ENCODE measurements at regions not wholly inside any gene's neighbourhood (a gene's known extent, or its start where the extent isn't known, plus 50 kb on each side); places are given as distances from the start of the nearest gene placed in this dataset.

DNA sequence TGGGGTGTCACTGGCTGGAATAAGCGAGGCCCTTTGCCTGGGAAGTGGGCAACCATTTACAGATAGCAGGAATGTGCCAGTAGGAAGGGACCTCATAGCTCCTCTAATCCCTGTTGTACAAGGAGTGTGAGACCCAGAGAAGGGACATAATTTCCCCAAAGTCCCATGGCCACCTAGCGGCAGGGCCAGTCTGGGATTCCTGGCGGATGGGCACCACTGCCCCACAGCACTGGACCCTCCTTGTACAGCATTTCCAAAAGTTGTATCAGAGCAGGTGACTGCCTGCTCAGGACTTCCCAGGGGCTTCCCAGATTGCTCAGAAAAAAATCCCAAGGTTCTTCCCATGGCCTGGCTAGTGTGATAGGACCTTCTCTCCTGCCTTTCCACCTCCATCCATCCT is 185.8 kb downstream of the GLI2 start:
- DNase-seq = no peak

DNA sequence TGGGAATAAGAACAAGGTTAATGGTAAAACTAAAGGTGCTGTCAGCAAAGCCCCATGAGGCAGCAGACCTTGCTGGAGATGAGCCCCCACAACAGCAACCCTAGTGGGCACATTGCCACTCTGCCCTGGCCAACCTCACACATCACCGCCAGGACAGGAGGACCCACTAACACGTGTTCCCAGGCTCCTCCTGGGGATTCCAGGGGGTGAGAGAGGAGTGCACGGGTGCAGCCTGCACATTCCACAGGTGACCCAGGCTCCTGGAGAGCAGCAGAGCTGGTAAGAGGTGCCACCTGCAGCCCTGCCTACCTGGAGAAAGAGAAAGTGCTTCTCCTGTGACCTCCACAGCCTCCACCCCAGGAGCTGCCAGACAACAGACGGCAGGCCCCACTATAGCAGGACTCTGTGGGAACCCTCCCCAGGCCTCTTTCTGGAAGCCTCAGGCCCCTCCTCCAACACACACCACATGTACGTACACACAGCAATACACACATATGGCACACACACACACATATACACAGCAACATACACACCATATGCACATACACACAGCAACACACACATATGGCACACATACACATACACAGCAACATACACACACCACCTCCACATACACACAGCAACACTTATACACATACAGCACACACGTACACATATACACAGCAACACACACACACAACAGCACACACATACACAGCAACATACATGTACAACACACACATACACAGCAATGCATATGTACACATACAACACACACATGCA is 187.1 kb downstream of the GLI2 start:
- no peak for DNase-seq

DNA sequence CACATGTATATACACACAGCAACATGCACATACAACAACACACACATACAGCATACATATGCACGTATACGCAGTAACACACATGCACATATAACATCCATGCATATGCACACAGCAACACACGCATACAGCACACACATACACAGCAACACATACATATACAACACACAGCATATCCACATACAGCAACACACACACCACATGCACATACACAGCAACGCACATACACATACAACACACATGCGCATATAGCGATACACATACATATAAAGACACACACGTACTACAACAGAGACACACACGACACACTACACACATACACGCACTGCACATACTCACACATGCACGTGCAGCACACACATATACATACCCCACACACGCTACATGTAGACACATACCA is 187.8 kb downstream of the GLI2 start:
- no peak for DNase-seq

DNA sequence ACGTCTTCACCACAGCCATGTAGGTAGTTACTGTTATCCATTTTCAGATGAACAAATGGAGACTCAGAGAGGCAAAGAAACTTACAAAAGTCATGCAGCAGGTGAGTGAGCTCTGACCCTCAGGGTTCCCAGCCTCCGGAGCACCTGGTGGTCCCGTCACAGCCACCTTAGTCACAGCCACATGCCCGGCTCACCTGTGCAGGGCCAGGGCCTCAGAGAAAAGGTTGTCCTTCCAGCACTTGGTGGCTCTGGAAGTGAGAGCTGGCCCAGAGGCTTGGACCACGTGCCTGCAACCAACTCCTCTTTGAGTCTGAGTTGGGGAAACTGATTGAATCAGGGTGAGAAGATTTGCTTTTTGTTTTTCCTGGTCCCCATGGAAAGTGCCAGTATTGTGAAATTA is 189.3 kb downstream of the GLI2 start:
- no peak for DNase-seq

DNA sequence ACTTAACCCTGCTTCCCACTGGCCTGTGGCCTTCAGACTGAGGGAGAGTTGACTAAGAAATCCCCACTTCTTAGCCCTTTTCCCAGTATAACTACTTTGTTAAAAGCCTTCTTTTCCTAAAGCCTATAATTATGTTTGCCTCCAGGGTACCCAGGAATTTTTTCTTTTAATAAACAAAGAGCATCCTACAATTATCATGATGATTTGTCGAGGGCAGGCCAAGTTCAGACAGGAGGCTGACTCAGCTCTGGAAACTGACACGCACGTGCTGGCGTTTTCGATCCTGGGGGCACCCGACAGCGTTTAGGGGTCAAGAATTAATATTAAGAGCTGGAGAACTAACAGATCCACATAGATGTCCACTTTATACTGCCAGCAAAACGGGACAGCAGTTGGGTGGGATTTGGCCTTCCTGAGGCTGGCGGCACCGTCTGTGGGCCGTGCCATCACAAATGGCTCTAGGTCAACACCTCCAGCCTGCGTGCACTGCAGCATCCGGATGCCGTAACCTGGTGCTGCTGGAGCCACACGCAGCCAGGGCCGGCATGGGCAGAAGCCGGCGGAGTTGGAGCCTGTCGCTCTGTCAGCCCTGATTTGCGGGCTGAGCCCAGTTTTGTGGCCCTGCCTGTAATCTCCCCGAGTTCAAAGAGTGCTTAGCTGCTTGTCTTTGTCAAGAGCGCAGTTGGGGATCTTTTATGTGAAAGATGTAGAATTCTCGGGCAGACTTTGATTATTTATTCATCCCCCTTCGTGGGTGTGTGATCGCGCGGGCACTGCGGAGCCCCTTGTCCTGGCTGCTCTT is 191.0 kb downstream of the GLI2 start:
- DNase-seq = no peak

DNA sequence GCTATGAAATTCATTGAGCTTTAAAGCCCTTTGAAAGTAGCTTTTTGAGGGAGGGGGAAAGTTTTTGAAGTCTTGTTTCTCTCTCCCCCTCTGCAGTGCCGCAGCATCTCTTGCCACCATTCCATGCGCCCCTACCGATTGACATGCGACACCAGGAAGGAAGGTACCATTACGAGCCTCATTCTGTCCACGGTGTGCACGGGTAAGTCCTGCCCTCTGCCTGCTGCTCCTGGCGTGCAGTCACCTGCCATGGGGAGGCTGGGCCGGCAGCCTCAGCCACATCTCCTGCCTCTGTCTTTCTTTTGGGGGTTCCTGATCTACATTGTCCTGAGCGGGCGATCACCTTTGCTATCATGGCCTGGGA is 191.6 kb downstream of the GLI2 start:
- no peak for DNase-seq

DNA sequence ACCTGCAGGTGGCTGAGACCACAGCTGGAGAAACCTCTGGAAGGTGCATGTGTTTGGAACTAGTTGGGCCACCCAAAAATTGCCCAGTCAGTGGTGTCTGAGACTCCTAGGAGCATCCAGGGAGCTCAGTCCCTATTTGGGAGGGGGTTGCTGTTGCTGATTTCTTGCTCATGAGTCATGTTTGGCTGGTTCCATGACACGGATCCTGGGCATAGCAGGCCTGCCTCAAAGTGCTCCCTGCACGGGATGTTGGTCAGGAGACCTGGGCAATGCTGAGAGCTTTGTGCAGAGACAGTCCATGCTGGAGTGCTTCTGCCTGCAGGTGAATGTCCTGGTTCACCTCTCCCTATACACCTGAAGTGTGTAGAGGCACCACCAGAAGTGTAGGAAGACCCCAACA is 194.2 kb downstream of the GLI2 start:
- DNase-seq = no peak

DNA sequence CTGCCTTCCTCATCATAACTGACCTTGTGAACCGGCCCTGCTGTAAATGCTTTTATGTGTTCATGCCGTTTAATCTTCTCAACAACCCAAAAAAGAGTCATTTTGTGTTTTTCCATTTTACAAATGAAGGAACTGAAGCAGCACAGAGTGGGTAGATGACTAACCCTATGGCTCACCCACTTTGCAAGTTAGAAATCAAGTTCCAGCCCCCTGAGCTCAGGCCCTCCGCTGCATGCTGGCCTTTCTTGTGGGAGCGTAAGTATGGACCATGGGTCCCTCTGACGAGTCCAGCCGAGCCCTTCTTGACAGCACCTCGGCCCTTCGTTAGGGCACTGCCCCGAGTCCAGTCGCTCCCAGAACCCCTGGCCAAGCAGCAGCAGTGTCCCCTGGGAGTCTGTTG is 194.6 kb downstream of the GLI2 start:
- DNase-seq = no peak

DNA sequence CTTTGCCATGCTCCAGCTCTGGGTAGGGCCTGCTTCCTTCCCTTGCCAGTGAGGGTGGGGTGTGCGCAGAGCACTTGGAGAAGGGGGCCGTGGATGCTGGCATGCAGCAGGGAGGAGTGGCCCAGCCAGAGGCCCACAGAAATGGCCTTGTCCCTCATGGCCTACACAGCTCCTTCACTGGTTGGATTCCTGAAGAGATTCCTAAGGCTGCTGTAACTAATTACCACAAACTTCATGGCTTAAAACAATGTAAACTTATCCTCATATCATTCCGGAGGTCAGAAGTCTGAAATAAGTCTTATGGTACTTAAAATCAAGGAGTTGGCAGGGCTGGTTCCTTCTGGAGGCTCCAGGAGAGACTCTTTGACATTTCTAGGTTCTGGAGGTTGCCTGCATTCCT is 195.2 kb downstream of the GLI2 start:
- DNase-seq = no peak

DNA sequence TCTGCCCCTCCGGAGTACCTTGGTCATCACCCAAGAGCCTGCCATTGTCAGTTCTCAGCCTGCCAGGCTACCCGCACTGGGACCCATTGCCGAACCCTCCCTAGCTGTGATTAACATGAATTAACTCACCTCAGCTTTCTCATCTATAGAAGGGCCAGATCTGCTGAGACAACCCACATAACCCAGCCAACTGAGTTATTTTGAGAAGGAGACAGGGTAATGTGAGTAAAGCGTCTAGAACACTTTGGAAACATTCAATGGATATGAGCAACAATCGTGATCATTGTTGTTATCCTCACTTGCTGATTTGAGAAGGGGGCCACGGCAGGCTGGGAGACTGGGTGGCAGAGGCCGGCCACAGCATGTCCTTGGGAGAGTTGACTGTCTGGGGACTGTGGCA is 196.8 kb downstream of the GLI2 start:
- no peak for DNase-seq

DNA sequence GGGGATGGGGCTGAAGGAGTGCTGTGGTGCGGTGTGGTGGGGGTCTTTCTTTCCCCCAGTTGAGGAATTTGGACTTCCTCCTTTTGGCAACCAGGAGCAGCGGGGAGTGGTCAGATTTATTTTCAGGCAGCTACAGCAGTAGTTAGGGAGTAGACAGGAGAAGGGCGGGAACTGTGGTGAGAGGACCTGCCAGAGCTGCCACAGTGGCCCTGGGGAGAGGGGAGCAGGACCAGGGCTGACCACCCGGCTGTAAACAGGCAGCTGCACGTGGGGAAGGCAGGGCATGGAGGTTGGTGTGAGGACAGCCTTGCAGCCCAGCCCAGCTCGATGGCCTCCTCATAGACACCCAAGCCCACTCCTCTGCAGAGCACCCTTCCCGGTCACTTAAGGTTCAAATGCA is 197.2 kb downstream of the GLI2 start:
- no peak for DNase-seq

DNA sequence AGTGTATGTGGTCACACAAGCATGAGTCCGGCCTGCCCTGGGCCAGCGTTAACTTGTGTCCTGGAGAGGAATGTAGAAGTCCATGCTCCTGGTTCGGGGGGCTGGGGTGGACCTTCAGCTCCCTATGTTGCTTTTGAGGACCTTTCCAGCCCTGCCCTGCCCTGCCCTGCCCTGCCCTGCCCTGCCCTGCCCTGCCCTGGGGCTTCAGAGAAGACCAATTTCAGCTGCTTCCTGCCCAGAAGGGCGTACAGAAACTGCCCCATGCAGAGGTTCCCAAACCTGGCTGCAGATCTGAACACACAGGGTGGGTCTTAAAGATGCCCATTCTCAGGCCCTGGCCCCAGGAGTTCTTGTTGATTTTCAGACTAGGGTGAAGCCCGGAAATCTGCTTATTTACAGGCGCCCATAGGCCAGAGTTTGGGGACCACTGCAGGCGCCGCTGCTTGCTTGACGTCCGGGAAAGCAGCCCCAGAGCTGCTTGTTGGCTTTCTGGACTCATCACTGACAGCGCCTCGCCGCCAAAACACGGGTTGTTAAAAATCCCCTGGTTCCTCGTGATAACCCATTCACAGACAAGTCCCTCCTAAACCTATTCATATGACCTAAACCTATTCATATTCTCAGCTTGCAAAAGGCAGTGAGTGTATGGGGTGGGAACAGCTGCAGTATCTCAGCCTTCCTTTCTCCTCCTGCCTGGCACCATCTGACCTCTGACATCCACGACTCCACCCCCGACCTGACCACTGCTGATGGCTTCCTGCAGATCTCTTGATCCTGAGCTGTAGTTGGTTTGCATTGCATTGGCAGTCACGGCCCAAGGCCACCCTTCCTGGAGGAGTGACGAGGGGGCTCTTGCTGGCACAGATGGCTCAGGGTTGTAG is 198.3 kb downstream of the GLI2 start:
- no peak for DNase-seq

DNA sequence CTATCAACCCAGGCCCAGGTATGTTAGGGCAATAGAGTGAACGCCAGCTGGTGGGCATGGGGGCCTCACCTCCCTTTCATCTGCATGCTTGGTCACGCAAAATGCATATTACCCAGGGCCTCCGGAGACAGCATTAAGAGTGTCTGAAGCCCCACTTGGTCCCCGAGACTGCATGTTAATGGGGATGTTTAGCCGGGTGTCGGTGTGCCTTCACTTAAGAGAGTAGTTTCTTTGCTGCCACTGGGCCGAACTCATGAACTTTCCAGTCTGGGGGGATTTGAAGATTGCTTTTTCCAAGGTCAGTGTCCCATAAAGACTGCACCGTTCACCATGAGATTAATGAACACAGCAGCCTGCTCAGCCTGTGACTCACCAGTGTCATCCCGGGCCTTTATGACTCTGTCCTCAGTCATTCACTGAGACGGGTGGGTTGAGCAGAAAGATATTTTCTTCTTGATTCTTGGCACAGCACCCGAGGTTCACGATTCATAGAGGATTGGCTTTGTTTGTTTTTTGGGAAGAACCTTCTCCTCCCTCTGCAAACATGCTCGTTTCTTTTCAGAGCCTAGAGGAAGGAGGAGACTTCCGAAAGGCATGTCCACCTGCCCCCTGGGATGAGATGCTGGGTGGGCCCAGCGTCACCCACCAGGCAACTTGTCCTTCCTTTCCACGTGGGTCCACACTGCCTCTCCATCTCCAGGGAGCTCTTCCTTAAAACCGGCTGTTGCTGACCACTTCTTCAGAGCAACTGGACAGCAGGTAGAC is 199.1 kb downstream of the GLI2 start:
- no peak for DNase-seq

DNA sequence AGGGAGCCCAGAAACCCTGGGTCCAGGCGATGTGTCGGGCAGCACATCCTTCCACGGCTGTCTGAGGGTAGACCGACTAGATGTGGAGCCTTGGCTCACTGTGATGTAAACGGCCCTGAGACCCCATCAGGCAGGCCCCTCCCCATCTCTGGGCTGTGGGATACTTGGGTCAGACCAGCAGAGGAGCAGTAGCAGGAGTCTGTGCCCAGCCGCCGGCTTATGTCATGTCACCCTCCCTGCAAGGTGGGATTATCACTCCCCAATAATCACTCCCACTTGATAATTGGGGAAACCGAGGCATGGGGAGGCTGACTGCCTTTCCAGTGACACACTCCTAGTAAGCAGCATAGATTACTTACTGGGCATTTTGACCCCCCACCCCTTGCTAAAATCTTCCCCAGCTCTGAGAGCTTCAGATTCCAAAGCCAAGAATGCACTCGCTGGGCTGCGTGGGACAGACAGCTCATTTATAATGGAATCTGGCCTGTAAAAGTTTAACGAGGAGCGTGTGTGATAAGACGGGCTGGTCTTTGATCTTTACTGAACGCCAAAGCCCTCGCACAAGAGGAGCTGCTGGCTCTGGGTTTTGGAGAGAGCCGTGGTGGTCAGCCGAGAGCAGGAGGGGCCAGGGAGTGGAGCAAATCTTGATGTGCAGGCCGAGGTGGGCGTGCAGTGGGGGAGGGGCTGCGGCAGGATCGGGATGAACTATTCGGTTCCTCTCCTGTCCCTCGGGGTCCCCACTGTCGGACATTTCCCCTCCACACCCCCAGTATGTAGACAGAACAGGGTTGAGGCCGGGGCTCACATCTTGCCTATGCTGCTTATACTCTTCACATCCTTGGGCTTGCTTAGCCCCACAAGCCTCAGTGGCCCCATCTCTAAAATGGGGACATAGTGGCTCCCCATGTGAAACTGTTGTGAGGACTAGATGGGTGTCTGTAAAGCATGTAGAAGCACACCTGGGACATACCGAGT is 200.0 kb downstream of the GLI2 start:
- no peak for DNase-seq

DNA sequence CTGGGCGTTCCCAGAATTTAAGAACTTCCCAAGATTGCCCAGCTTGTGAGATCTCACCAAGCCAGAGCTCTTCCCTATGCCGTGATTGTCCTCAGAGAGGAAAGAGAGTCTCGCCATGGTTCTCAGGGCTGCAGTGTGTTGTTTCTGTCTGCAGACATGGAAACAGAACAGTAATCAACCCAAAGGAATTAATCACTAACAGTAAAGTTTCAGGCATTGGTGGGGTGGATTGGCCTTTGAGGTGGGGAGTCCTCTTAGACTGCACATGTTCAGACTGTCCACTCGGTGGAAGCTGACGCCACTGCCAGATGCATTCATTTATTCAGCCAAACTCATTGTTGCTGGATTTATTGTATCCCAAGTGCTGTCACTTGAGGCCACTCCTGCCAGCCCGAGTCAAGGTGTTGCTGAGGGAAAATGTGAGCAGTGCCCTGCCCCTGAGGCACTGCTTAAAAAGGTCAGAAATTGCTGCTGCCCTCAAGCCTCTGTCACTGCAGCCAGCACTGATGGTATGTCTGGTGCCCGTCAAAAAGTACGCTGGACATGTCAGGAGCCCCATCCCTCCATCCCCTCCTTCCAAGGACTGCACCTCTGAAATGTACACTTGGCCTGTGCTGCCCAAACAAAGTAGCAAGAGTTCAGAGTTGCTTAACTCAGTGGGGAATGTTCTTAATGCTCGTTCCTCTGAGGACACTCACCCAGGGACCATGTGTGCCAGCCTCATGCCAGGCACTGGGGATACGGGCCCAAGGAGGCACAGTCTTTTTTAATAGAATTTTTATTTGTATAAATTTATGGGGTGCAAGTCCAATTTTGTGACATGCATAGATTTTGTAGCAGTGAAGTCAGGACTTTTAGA is 201.0 kb downstream of the GLI2 start:
- DNase-seq = no peak

DNA sequence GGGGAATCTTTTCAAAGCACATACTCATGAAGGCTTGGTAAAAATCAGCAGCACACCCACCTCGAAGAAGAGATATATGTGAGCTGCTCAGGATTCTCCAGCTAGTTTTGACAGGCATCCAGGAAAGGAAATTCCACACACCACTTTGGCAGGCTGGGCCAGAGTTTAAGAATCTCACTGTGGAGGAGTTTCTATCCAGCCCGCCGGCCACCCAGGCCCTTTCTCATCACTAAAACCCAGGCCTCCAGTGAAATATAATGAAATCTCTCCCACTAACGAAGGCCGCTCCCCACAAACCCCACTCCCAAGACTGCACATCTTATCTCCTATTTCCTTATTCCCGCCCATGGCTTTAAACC is 202.0 kb downstream of the GLI2 start:
- DNase-seq = no peak

DNA sequence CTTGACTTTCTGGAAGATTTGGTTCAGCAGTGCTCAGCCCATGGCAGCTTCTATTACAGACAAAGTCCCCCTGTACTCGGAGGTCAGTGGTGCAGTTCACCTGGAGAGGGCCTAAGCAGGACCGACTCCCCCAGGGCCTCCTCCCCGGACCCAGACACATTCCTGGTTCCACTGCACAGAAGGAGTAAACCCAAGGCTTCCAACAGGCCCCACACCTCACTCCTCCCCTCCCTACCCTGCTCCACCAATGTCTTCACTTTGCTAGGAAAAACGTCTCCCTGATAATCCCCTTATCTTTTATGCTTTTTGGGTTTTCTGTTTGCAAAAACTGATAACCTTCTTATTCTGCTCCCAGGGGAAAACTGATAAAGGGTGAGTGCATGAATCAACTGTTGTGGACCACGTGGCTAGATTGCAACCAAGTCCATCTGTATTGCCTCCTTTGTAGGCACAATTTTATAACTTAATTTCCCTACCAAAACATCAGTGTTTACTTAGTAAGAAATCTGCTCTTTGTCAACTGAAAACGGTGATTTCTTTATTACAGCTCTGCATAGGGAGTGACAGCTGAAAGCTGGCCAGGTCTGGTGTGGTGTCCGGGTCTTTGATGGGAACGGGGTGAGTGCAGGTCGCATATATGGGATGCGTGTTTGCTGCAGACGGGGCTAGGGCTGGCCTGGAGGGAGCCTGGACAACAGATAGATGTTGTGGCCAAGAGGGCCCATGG is 202.5 kb downstream of the GLI2 start:
- no peak for DNase-seq

DNA sequence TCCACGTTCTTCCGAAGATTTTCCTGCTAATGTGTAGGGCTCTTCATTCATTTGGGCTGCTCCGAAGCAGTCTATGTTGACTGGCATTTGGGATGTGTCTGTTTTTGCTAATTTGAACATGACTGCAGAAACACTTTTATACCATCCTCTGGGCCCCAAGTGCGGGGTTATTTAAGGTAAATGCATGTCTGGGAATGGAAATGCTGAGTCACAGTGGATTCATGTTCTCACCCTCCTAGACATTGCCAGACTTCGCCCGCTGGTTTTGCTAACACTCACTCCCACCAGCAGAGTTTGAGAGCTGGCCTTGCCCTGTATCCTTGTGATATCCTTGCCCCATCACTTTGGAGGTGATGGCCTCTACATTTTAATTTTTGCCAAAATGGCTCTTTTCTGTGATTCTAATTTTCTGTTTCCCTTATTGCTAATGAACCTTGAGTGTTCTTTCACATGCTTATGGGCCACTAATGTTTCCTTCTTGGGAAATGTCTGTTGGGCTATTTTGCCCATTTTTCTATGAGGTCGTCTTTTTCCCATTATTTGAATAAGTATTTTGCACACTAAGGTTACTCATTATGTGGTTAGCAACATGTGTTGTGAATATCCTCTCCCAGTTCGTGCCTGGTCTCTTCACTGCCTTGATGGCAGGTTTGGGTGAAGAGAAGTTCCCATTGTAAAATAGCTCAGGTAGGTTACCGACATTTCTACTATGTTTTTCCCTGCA is 204.1 kb downstream of the GLI2 start:
- no peak for DNase-seq

DNA sequence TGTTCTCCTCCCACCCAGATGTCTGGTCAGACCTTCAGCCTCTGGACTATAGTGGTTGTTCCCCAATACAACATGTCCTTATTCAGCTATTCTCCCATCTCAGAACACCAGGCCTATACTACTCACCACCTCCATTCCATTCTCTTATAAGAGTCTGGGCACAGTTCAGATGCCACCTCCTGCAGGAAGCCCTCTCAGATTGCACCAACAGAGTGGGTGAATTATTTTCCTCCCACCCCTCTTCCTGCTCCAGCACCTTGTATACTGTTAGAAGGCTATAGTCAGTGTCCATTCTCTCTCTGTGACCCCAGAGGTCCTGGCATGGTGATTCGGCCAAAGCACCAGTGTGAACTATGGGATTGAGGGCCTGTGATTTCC is 204.6 kb downstream of the GLI2 start:
- no peak for DNase-seq

Measured in NCI-H1105 (cell line).